ENCODE measurements at regions not wholly inside any gene's neighbourhood (a gene's known extent, or its start where the extent isn't known, plus 50 kb on each side); places are given as distances from the start of the nearest gene placed in this dataset.
"Not testable (repeated sequence)": the region's sequence is repeated elsewhere in the genome, so short reads cannot be mapped to it uniquely, and the experiment has no call there.

GRCh38 chr11:13782390-13783075, 114.1 kb downstream of the FAR1 start:
- peak in 1 of 2 experiments; percentile 4 for DNase-seq (ENCODE audit: low read depth in 1 of 2, low spot score in 1 of 2)
- TF ChIP-seq JUND (IDR thresholded peaks at IDR 0.05; ENCODE audit: low read depth), result no peak
- in situ Hi-C loops (cut with HindIII; ENCODE audit: low pct_unique_long_range_greater_than_20kb, low sequenced_read_pairs), result no loop called here

- no peak for DNase-seq (ENCODE audit: low read depth in 1 of 2, low spot score in 1 of 2)
- in situ Hi-C loops (cut with HindIII; ENCODE audit: low pct_unique_long_range_greater_than_20kb, low sequenced_read_pairs), result no loop called here
- TF ChIP-seq JUND (IDR thresholded peaks at IDR 0.05; ENCODE audit: low read depth), result no peak
These were observed 116.0 kb downstream of the FAR1 start for GRCh38 chr11:13784441-13784840.

GRCh38 chr11:13784855-13785254, 116.4 kb downstream of the FAR1 start:
- TF ChIP-seq JUND (IDR thresholded peaks at IDR 0.05; ENCODE audit: low read depth), result no peak
- DNase-seq (ENCODE audit: low read depth in 1 of 2, low spot score in 1 of 2), result no peak
- in situ Hi-C loops (cut with HindIII; ENCODE audit: low pct_unique_long_range_greater_than_20kb, low sequenced_read_pairs), result no loop called here

- 0 out of 2 replicates have a peak, but pooled peaks have one; percentile 17 for TF ChIP-seq JUND (IDR thresholded peaks at IDR 0.05; ENCODE audit: low read depth)
- in situ Hi-C loops (cut with HindIII; ENCODE audit: low pct_unique_long_range_greater_than_20kb, low sequenced_read_pairs), result no loop called here
- peak in 1 of 2 experiments; percentile 79 for DNase-seq (ENCODE audit: low read depth in 1 of 2, low spot score in 1 of 2)
These were observed 118.2 kb downstream of the FAR1 start for GRCh38 chr11:13786688-13787087.

GRCh38 chr11:13797616-13798015, 129.1 kb downstream of the FAR1 start:
- not testable (repeated sequence) for DNase-seq (ENCODE audit: low read depth in 1 of 2, low spot score in 1 of 2)

GRCh38 chr11:13800901-13801300, 132.4 kb downstream of the FAR1 start:
- in situ Hi-C loops (cut with HindIII; ENCODE audit: low pct_unique_long_range_greater_than_20kb, low sequenced_read_pairs), result no loop called here
- no peak for TF ChIP-seq JUND (IDR thresholded peaks at IDR 0.05; ENCODE audit: low read depth)
- DNase-seq (ENCODE audit: low read depth in 1 of 2, low spot score in 1 of 2), result no peak

More at GRCh38 chr11:13797616-13798015, 129.1 kb downstream of the FAR1 start:
- in situ Hi-C loops (cut with HindIII; ENCODE audit: low pct_unique_long_range_greater_than_20kb, low sequenced_read_pairs), result not testable (repeated sequence)

GRCh38 chr11:13818325-13818724, 144.2 kb upstream of the SPON1 start:
- TF ChIP-seq JUND (IDR thresholded peaks at IDR 0.05; ENCODE audit: low read depth), result no peak
- in situ Hi-C loops (cut with HindIII; ENCODE audit: low pct_unique_long_range_greater_than_20kb, low sequenced_read_pairs), result no loop called here

GRCh38 chr11:13826505-13827278, 135.8 kb upstream of the SPON1 start:
- in situ Hi-C loops (cut with HindIII; ENCODE audit: low pct_unique_long_range_greater_than_20kb, low sequenced_read_pairs), result no loop called here
- no peak for TF ChIP-seq JUND (IDR thresholded peaks at IDR 0.05; ENCODE audit: low read depth)
- no peak for DNase-seq (ENCODE audit: low read depth in 1 of 2, low spot score in 1 of 2)

More at GRCh38 chr11:13818325-13818724, 144.2 kb upstream of the SPON1 start:
- no peak for DNase-seq (ENCODE audit: low read depth in 1 of 2, low spot score in 1 of 2)

- in situ Hi-C loops (cut with HindIII; ENCODE audit: low pct_unique_long_range_greater_than_20kb, low sequenced_read_pairs), result no loop called here
- no peak for TF ChIP-seq JUND (IDR thresholded peaks at IDR 0.05; ENCODE audit: low read depth)
- no peak for DNase-seq (ENCODE audit: low read depth in 1 of 2, low spot score in 1 of 2)
These were observed 130.8 kb upstream of the SPON1 start for GRCh38 chr11:13831696-13832095.

- no peak for TF ChIP-seq JUND (IDR thresholded peaks at IDR 0.05; ENCODE audit: low read depth)
- DNase-seq (ENCODE audit: low read depth in 1 of 2, low spot score in 1 of 2), result no peak
- in situ Hi-C loops (cut with HindIII; ENCODE audit: low pct_unique_long_range_greater_than_20kb, low sequenced_read_pairs), result no loop called here
These were observed 128.1 kb upstream of the SPON1 start for GRCh38 chr11:13834463-13834862.

- in situ Hi-C loops (cut with HindIII; ENCODE audit: low pct_unique_long_range_greater_than_20kb, low sequenced_read_pairs), result no loop called here
- TF ChIP-seq JUND (IDR thresholded peaks at IDR 0.05; ENCODE audit: low read depth), result no peak
- DNase-seq (ENCODE audit: low read depth in 1 of 2, low spot score in 1 of 2), result no peak
These were observed 125.9 kb upstream of the SPON1 start for GRCh38 chr11:13836666-13837065.

- in situ Hi-C loops (cut with HindIII; ENCODE audit: low pct_unique_long_range_greater_than_20kb, low sequenced_read_pairs), result no loop called here
- no peak for TF ChIP-seq JUND (IDR thresholded peaks at IDR 0.05; ENCODE audit: low read depth)
- no peak for DNase-seq (ENCODE audit: low read depth in 1 of 2, low spot score in 1 of 2)
These were observed 125.2 kb upstream of the SPON1 start for GRCh38 chr11:13837286-13837685.

- TF ChIP-seq JUND (IDR thresholded peaks at IDR 0.05; ENCODE audit: low read depth), result no peak
- in situ Hi-C loops (cut with HindIII; ENCODE audit: low pct_unique_long_range_greater_than_20kb, low sequenced_read_pairs), result no loop called here
- no peak for DNase-seq (ENCODE audit: low read depth in 1 of 2, low spot score in 1 of 2)
These were observed 121.1 kb upstream of the SPON1 start for GRCh38 chr11:13841393-13841792.

Data from T47D (cell line).